ENCODE measurements at regions not wholly inside any gene's neighbourhood (a gene's known extent, or its start where the extent isn't known, plus 50 kb on each side); places are given as distances from the start of the nearest gene placed in this dataset.

DNA sequence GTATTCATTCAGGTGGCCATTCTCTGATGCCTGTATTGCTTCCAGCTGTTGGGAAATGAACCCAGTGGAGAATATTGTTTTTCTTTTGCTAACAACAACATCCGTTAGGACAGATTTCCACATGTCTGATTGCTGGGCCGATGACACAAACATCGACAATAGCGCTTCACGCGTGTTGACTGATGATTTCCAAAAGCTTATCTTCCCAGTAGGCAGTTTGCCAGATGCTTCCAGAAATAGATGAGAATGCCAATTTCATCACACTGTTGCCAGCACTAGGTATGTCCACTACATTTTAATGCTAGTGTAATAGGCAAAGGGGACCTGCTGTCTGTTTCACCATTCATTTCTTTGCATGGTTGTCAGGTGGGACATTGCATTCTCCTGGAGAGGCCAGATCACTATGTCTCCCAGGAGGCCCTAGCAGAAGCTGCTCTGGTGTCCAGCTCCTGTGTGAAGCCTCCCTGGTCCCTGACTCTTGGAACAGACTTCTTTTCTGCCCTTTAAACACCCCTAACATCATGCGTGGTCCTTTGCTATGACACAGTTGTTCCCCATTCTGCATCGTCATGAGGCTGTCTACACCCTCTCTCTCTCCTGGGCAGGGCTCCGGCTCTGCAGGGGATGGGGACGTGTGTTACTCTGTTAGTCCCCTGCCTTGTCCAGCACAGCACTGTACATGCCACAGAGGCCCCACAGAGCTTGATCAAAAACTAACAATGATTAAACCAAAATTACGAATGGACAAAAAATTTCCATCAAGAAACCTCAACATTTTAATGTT lies 181.6 kb downstream of the CDH26 start:
- H3K36me3 Mint-ChIP-seq (ENCODE audit: low read depth), result no peaks in the 10 kb centered on the region
- DNase-seq, result no peak
- peaks cover 21% of the 10 kb centered on the region for H3K4me1 Mint-ChIP-seq
- no peak overlapping the region for H3K27ac Mint-ChIP-seq
- TF ChIP-seq, protein P1, sequence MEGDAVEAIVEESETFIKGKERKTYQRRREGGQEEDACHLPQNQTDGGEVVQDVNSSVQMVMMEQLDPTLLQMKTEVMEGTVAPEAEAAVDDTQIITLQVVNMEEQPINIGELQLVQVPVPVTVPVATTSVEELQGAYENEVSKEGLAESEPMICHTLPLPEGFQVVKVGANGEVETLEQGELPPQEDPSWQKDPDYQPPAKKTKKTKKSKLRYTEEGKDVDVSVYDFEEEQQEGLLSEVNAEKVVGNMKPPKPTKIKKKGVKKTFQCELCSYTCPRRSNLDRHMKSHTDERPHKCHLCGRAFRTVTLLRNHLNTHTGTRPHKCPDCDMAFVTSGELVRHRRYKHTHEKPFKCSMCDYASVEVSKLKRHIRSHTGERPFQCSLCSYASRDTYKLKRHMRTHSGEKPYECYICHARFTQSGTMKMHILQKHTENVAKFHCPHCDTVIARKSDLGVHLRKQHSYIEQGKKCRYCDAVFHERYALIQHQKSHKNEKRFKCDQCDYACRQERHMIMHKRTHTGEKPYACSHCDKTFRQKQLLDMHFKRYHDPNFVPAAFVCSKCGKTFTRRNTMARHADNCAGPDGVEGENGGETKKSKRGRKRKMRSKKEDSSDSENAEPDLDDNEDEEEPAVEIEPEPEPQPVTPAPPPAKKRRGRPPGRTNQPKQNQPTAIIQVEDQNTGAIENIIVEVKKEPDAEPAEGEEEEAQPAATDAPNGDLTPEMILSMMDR (IDR thresholded peaks at IDR 0.05), result no peak
- peaks cover 3% of the 10 kb centered on the region for H3K27me3 Mint-ChIP-seq (ENCODE audit: low read depth, poor library complexity)
- H3K9me3 Mint-ChIP-seq, result peaks cover 10% of the 10 kb centered on the region
- H3K4me3 Mint-ChIP-seq, result no peak overlapping the region

DNA sequence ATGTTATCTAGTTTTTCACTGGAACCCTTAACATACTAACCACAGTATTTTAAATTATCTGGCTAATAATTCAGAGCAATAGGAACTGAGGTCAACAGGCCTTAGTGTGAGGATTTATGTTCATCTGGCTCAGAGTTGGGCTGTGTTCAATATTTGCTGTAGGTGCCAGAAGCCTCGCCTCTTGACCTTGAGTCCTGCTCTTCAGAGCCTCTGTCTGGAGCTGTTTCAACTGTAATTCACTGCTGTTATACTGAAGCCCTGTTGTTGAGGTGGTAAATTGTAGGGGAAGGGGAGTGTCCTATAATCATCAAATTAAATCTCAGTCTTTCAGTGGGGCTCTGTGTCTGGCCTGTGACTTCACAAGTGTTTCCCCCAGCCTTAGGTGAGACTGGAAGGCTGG lies 184.4 kb downstream of the CDH26 start:
- Mint-ChIP-seq H3K4me1 (peaks cover 21% of the 10 kb centered on the region), H3K36me3 (ENCODE audit: low read depth) (no peaks in the 10 kb centered on the region), H3K4me3 (no peak overlapping the region), H3K27ac (no peak overlapping the region), H3K27me3 (ENCODE audit: low read depth, poor library complexity) (peaks cover 6% of the 10 kb centered on the region), H3K9me3 (peaks cover 5% of the 10 kb centered on the region)
- DNase-seq, result no peak
- TF ChIP-seq, protein P1 (IDR thresholded peaks at IDR 0.05), result no peak

DNA sequence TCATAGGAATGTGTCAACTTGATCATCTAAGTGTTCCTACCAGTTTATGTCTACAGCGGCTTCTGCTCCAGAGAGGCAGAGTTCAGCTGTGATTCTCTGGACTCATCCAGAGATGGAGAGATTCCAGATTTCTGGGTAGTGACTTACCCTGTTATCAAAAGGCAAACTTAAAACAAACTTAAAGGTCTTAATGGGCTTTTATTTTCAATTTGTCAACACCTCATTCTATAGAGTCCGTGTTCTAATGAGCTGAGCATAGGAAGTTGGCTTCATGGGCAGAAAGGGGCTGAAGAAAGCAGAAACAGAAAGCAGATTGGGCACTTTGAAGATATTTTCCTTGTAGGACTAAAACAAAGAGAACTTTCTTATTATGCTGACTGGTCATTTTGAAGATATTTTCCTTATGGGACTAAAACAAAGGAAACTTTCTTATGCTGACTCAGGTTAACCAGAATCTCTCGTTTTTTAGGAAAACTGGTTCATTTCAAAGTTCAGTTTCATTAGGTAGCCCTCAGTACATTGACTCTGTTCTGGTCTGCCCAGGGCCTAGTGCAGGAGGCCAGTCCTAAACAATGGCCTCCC lies 185.1 kb downstream of the CDH26 start:
- no peak overlapping the region for H3K27ac Mint-ChIP-seq
- peaks cover 6% of the 10 kb centered on the region for H3K27me3 Mint-ChIP-seq (ENCODE audit: low read depth, poor library complexity)
- TF ChIP-seq, protein P1 (IDR thresholded peaks at IDR 0.05), result no peak
- no peak overlapping the region for H3K4me3 Mint-ChIP-seq
- peaks cover 8% of the 10 kb centered on the region for H3K9me3 Mint-ChIP-seq
- DNase-seq, result no peak
- no peaks in the 10 kb centered on the region for H3K36me3 Mint-ChIP-seq (ENCODE audit: low read depth)
- H3K4me1 Mint-ChIP-seq, result peaks cover 19% of the 10 kb centered on the region

DNA sequence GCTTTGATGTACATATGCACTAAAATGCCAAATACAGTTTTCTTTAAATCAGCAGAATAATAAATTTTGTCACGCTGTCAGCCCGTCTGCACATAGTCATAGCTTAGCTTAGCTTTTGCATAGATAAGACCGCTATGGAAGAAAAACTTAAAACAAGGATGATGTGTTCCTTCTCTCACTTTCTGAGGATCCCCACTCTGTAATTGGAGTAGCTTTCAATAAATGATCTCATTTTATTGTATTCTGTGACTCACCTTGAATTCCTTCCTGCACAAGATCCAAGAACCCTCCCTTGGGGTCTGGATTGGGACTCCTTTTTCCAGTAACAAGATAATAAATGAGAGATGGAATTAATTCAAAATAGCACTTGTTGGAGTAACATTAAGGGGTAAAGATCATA lies 186.2 kb downstream of the CDH26 start:
- no peak overlapping the region for H3K4me3 Mint-ChIP-seq
- no peak overlapping the region for H3K27ac Mint-ChIP-seq
- DNase-seq, result no peak
- H3K9me3 Mint-ChIP-seq, result peaks cover 14% of the 10 kb centered on the region
- H3K27me3 Mint-ChIP-seq (ENCODE audit: low read depth, poor library complexity), result peaks cover 14% of the 10 kb centered on the region
- peaks cover 8% of the 10 kb centered on the region for H3K4me1 Mint-ChIP-seq
- H3K36me3 Mint-ChIP-seq (ENCODE audit: low read depth), result no peaks in the 10 kb centered on the region
- TF ChIP-seq, protein P1 (IDR thresholded peaks at IDR 0.05), result no peak

DNA sequence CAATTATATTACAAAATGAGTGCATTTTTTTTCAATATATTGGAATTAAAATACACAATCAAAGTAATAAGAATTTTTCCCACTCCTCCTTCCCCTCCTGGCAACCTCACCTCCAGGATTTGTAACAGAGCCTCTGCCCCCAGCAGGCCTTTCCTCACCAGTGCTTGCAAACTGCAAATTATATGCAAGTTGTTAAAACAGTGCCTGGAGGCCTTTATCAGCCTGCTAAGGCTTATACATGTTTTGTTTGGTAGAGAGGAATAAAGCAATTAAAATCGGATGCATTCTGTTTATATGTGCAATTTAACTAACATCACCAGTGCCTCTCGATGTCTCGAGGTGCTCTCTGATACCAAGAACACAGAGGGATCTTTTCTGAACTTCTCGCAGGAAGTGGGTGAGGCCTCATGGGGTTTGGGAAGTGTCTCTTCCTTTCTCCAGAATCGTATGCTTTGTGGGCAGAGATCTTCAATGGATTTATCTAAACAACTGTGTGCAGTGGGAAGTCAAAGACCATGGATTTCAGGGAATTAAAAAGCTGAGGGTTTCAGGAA lies 186.8 kb downstream of the CDH26 start:
- no peak for DNase-seq
- no peak overlapping the region for H3K4me3 Mint-ChIP-seq
- no peaks in the 10 kb centered on the region for H3K36me3 Mint-ChIP-seq (ENCODE audit: low read depth)
- peaks cover 2% of the 10 kb centered on the region for H3K4me1 Mint-ChIP-seq
- H3K27me3 Mint-ChIP-seq (ENCODE audit: low read depth, poor library complexity), result peaks cover 19% of the 10 kb centered on the region
- H3K27ac Mint-ChIP-seq, result no peak overlapping the region
- TF ChIP-seq, protein P1 (IDR thresholded peaks at IDR 0.05), result no peak
- H3K9me3 Mint-ChIP-seq, result peaks cover 20% of the 10 kb centered on the region
